ENCODE measurements at regions not wholly inside any gene's neighbourhood (a gene's known extent, or its start where the extent isn't known, plus 50 kb on each side); places are given as distances from the start of the nearest gene placed in this dataset.

- no peak overlapping the region for H2AFZ ChIP-seq (ENCODE audit: low read length)
- no peak for DNase-seq (ENCODE audit: insufficient read length, low spot score, missing footprints)
- TF ChIP-seq CTCF (IDR thresholded peaks at IDR 0.05; ENCODE audit: extremely low read depth, low read depth, low read length): no peak
- H3K27me3 ChIP-seq (ENCODE audit: insufficient read depth, low read length): no peaks in the 10 kb centered on the region
- no peaks in the 10 kb centered on the region for H3K36me3 ChIP-seq (ENCODE audit: insufficient read depth, low read length)
- H3K27ac ChIP-seq (ENCODE audit: low read depth, low read length): no peak overlapping the region
- no peak overlapping the region for H3K4me3 ChIP-seq (ENCODE audit: insufficient read depth, low read length)
- no peaks in the 10 kb centered on the region for H3K9me3 ChIP-seq (ENCODE audit: low read depth, low read length)
- no peaks in the 10 kb centered on the region for H4K20me1 ChIP-seq (ENCODE audit: insufficient read depth, low read length)
- peaks cover 13% of the 10 kb centered on the region for H3K4me1 ChIP-seq (ENCODE audit: insufficient read depth, low read length)
- no peak overlapping the region for H3K4me2 ChIP-seq (ENCODE audit: insufficient read depth, low read length)
- no peaks in the 10 kb centered on the region for H3K79me2 ChIP-seq (ENCODE audit: insufficient read depth, low read length)
Measured at GRCh38 chr6:133779916-133780695, 108.8 kb upstream of the TCF21 start.

GRCh38 chr6:133786016-133786415 lies 102.9 kb upstream of the TCF21 start:
- H3K4me2 ChIP-seq (ENCODE audit: insufficient read depth, low read length): no peak overlapping the region
- no peak overlapping the region for H2AFZ ChIP-seq (ENCODE audit: low read length)
- H3K36me3 ChIP-seq (ENCODE audit: insufficient read depth, low read length): no peaks in the 10 kb centered on the region
- no peak for DNase-seq (ENCODE audit: insufficient read length, low spot score, missing footprints)
- H3K27ac ChIP-seq (ENCODE audit: low read depth, low read length): no peak overlapping the region
- no peaks in the 10 kb centered on the region for H4K20me1 ChIP-seq (ENCODE audit: insufficient read depth, low read length)
- no peak overlapping the region for H3K4me3 ChIP-seq (ENCODE audit: insufficient read depth, low read length)
- H3K9me3 ChIP-seq (ENCODE audit: low read depth, low read length): no peaks in the 10 kb centered on the region
- H3K4me1 ChIP-seq (ENCODE audit: insufficient read depth, low read length): no peaks in the 10 kb centered on the region
- no peak for TF ChIP-seq CTCF (IDR thresholded peaks at IDR 0.05; ENCODE audit: extremely low read depth, low read depth, low read length)
- no peaks in the 10 kb centered on the region for H3K79me2 ChIP-seq (ENCODE audit: insufficient read depth, low read length)
- no peaks in the 10 kb centered on the region for H3K27me3 ChIP-seq (ENCODE audit: insufficient read depth, low read length)

- no peak for DNase-seq (ENCODE audit: insufficient read length, low spot score, missing footprints)
- TF ChIP-seq CTCF (IDR thresholded peaks at IDR 0.05; ENCODE audit: extremely low read depth, low read depth, low read length): no peak
- no peaks in the 10 kb centered on the region for H3K79me2 ChIP-seq (ENCODE audit: insufficient read depth, low read length)
Measured at GRCh38 chr6:133787122-133787521, 101.8 kb upstream of the TCF21 start.

GRCh38 chr6:133787859-133788505 lies 100.9 kb upstream of the TCF21 start:
- Histone ChIP-seq H2AFZ (ENCODE audit: low read length) (no peak overlapping the region), H3K4me2 (ENCODE audit: insufficient read depth, low read length) (no peak overlapping the region), H3K36me3 (ENCODE audit: insufficient read depth, low read length) (no peaks in the 10 kb centered on the region), H4K20me1 (ENCODE audit: insufficient read depth, low read length) (no peaks in the 10 kb centered on the region), H3K27me3 (ENCODE audit: insufficient read depth, low read length) (no peaks in the 10 kb centered on the region), H3K9me3 (ENCODE audit: low read depth, low read length) (no peaks in the 10 kb centered on the region), H3K27ac (ENCODE audit: low read depth, low read length) (no peak overlapping the region), H3K4me3 (ENCODE audit: insufficient read depth, low read length) (no peak overlapping the region), H3K79me2 (ENCODE audit: insufficient read depth, low read length) (no peaks in the 10 kb centered on the region), H3K4me1 (ENCODE audit: insufficient read depth, low read length) (no peaks in the 10 kb centered on the region)
- no peak for DNase-seq (ENCODE audit: insufficient read length, low spot score, missing footprints)
- no peak for TF ChIP-seq CTCF (IDR thresholded peaks at IDR 0.05; ENCODE audit: extremely low read depth, low read depth, low read length)

More at GRCh38 chr6:133787122-133787521, 101.8 kb upstream of the TCF21 start:
- Histone ChIP-seq H3K27ac (ENCODE audit: low read depth, low read length) (no peak overlapping the region), H3K4me2 (ENCODE audit: insufficient read depth, low read length) (no peak overlapping the region), H3K36me3 (ENCODE audit: insufficient read depth, low read length) (no peaks in the 10 kb centered on the region), H3K9me3 (ENCODE audit: low read depth, low read length) (no peaks in the 10 kb centered on the region), H2AFZ (ENCODE audit: low read length) (no peak overlapping the region), H3K4me1 (ENCODE audit: insufficient read depth, low read length) (no peaks in the 10 kb centered on the region), H3K27me3 (ENCODE audit: insufficient read depth, low read length) (no peaks in the 10 kb centered on the region), H3K4me3 (ENCODE audit: insufficient read depth, low read length) (no peak overlapping the region), H4K20me1 (ENCODE audit: insufficient read depth, low read length) (no peaks in the 10 kb centered on the region)
